CD4-positive, alpha-beta T cell treated with Interleukin-21 for 1 hour (primary cell): ENCODE measurements at regions not wholly inside any gene's neighbourhood (a gene's known extent, or its start where the extent isn't known, plus 50 kb on each side); places are given as distances from the start of the nearest gene placed in this dataset.

Experiments used
- DNase-seq: peaks from one replicate; pipeline ENCODE4 v3.0.0-alpha.2; 2020

DNA sequence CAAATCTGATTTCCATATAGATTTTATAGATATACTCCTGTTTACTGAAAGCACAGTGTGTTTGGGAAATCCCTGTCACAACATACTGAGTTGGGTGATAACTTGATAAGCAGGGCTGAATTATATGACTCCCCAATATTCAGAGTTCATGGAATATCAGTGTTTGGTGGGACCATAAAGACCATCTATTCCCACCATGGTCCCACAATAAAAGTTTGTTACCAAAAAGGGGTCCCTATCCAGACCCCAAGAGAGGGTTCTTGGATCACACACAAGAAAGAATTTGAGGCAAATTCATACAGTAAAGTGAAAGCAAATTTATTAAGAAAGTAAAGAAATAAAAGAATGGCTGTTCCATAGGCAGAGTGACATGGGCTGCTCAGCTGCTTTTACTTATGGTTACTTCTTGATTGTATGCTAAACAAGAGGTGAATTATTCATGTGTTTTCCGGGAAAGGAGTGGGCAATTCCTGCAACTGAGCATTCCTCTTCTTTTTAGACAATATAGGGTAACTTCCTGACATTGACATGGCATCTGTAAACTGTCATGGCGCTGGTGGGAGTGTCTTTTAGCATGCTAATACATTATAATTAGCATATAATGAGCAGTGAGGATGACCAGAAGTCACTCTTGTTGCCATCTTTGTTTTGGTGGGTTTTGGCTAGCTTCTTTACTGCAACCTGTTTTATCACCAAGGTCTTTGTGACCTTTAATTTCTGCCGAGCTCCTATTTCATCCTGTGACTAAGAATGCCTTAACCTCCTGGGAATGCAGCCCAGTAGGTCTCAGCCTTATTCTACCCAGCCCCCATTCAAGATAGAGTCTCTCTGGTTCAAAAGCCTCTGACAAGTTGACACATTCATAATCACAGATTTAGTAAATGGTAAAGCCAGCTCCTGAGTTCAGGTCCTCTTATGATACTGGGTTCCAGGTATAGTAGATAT, 240.6 kb upstream of the PDGFD start:
- no peak for DNase-seq

GRCh38 chr11:104402812-104403521, 239.0 kb upstream of the PDGFD start:
- DNase-seq: no peak

- no peak for DNase-seq
These were observed 230.6 kb upstream of the PDGFD start for GRCh38 chr11:104394508-104394907.

DNA sequence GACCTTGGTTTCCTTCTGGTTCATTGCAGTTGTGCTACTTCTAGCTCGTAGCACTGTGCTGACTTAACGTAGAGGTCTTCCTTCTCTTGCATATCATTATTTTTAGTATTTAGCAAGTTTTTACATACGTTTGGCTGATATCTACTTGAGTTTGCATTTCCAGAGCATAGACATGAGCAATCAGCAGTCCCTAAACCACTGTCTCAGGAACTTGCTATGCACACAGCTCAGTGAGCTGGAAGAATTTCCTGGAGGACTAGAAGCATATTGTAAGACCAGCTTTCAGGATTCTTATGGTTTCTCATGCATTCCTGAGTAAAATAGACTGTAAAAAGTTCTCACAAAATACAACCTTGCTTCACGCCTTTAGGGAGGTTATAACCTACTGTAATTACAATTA, 226.7 kb upstream of the PDGFD start:
- no peak for DNase-seq

- DNase-seq: no peak
These were observed 221.9 kb upstream of the PDGFD start for GRCh38 chr11:104385884-104386283.

GRCh38 chr11:104380358-104380757, 216.4 kb upstream of the PDGFD start:
- DNase-seq: no peak

DNA sequence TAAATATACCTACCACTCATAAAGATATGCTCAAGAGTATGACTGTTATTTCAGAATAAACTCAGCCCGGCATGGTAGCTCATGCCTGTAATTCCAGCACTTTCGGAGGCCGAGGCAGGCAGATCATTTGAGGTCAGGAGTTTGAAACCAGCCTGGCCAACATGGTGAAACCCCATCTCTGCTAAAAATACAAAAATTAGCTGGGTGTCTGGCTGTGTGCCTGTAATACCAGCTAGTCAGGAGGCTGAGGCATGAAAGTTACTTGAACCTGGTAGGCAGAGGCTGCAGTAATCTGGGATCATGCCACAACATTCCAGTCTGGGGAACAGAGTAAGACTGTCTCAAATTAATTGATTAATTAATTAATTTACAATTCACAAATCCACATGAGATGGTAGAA, 208.2 kb upstream of the PDGFD start:
- DNase-seq: no peak

DNA sequence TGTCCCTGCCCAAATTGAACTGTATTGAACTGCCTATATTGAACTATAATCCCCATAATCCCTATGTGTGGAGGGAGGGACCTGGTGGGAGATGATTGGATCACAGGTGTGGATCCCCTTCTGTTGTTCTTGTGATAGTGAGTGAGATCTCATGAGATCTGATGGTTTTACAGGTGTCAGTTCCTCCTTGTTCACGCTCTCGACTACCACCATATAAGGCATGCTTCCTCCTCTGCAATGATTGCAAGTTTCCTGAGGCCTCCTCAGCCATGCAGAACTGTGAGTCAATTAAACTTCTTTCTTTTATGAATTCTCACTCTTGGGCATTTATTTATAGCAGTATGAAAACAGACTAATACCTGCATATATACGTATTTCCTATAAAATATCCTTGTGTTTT, 206.5 kb upstream of the PDGFD start:
- DNase-seq: no peak

DNA sequence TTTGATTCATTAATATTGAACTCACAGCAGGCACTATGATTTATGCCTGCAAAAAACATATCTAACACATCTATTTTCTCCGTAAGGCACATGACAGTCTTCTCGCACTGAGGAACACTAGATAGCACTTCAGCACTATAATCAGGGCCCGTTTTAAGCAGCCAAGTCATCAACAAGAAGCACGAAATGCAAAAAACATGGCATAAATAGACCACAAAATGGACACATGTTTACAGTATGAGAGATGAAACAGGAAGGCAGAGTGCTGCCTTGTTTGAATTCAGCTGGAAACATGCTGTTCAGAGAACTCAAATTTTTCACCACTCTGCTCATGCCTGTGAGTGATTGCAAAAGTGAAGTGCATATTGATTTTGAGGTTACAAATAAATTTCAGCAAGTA, 205.8 kb upstream of the PDGFD start:
- no peak for DNase-seq

DNA sequence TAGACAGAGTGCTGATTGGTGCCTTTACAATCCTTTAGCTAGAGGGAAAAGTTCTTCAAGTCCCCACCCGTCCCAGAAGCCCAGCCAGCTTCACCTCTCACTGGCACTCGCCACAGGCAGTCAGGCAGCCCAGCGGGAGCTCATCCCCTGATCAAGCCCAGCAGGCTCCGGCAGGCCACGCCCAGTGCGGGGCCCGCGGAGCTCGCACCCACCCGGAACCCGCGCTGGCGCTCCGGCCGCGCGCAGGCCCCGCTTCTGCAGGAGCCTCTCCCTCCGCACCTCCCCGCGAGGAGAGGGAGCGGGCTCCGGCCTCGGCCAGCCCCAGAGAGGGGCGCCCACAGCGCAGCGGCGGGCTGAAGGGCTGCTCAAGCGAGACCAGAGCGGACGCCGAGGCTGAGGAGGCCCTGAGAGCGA, 202.4 kb upstream of the PDGFD start:
- no peak for DNase-seq

- no peak for DNase-seq
These were observed 201.7 kb upstream of the PDGFD start for GRCh38 chr11:104365676-104366075.

DNA sequence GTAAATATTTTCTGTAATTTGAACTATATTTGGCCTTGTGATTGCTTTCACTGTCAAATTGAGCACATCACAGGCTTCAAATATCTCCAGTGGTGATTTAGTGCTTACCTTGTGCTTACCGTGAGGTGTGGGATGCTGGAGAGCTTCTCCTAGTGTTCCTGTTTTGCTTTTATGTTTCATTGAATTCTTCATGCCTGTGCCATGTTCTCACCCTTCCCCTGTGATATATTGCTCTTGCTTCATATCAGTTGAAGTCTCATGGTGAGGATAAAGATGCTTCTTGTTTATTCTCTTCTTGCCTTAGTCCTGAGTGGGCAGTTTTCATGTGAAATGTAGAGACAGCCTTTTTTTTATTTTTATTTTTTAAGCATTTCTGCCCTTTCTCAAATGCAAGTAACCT, 198.0 kb upstream of the PDGFD start:
- no peak for DNase-seq

DNA sequence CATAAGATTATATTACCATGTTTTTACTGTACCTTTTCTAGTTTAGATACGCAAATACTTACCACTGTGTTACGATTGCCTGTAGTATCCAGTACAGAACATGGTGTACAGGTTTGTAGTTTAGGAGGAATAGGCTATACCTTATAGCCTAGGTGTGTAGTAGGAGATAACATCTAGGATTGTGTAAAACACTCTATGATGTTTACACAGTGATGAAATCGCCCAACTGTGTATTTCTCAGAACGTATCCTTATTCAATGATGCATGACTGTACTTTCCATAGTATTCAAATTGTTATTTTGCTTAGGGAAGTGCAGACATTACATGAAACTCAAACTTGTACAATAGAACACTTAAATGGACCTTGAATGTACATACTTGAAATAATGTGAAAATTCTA, 188.1 kb upstream of the PDGFD start:
- DNase-seq: no peak

DNA sequence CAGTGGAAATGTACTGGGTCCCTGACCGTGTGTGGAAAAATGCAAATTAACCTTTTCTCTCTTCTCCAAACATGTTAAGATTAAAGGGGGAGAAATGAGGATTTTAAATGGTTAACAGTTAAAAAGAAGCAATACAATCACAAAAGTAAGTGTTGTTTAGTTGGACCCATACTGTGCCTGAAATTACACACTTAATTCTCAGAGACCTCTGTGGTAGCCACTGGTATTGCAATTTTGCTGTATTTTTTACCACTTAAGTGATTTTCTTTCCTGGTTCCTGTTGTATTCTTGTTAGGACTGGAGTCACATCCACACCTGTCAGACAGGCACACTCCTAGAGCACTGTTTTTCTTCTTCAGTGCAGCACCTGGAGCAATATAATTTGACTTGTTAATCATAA, 179.6 kb upstream of the PDGFD start:
- DNase-seq: no peak

- no peak for DNase-seq
These were observed 176.6 kb upstream of the PDGFD start for GRCh38 chr11:104340590-104340989.

GRCh38 chr11:104339380-104339831, 175.5 kb upstream of the PDGFD start:
- DNase-seq: no peak

DNA sequence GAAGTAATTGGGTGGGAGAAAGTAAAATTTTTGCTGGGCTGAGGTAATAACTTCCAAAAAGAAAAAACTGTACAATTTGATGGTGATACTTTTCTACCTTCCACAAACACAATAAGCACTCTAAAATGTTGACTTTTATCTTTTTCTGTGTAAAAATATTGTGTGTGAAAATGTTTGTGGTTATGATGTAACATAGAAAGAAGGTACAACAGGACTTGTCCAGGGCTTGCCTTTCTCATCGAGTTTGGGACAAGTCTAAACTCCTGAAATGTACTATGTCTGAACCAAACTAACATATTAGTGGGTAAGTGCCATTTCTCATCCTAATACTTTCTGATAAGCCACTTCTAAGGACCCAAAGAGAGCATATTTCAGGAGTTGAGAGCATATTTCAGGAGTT, 174.2 kb upstream of the PDGFD start:
- no peak for DNase-seq

DNA sequence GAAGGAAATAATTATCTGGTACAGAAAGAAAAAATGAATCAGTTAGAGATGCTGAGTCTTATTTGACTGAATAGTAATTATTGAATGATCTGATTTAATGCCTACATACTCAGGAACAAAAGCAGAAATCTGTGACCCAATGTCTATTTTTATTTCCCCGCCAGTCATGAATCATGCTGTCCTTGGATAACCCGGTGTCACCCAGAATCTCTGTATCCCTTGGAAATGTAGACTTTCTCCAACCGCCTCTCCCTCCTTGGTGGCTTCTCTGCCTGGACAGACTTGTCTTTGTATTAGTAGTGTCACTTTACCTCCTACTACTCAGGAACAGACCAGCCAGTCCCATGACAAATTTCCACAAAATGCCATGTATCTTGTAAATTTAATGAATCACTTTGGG, 173.3 kb upstream of the PDGFD start:
- DNase-seq: no peak

DNA sequence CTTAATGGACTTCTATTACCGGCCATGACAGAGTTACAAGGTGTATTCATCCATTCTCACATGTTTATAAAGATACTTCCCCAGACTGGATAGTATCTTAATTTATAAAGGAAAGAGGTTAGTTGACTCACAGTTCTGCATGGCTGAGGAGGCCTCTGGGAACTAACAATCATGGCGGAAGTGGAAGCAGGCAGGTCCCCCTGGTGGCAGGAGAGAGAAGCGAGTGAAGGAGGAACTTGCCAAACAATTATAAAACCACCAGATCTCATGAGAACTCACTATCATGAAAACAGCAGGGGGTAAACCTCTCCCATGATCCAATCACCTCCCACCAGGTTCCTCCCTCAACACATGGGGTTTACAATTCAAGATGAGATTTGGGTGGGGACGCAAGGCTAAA, 170.0 kb upstream of the PDGFD start:
- peak; percentile 3 for DNase-seq

GRCh38 chr11:104332110-104332509, 168.2 kb upstream of the PDGFD start:
- DNase-seq: no peak

DNA sequence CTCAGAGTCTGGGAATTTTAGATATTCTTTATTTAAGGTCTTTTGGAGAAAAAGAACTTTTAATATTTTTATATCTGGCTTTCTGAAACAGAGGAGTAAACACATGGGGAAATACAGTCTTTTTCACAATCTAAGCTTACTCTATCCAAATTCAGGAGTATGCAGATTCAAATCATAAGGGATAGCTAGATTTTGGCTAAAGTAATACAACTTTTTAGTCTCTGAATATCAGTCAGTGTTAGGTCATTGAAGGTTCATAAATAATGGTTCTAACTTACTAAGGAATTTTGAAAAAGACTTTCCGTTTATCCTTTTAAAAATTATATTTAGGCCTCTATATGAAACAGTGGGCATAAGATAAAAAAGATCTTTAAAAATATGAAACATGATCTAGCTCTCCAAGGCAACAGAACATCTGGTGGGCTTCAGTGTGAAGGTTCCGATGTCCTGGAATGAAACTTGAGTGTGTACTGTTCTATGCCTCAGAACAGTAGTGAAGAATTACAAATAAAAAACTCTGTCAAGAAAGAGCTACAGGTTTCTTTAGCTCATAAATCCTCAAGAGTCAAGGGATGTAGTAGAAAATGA, 165.2 kb upstream of the PDGFD start:
- DNase-seq: no peak

- DNase-seq: no peak
These were observed 164.6 kb upstream of the PDGFD start for GRCh38 chr11:104328512-104328907.

GRCh38 chr11:104327861-104328511, 164.0 kb upstream of the PDGFD start:
- DNase-seq: no peak
